22Rv1 (cell line): ENCODE measurements at regions not wholly inside any gene's neighbourhood (a gene's known extent, or its start where the extent isn't known, plus 50 kb on each side); places are given as distances from the start of the nearest gene placed in this dataset.

Source experiments
- ZFX ChIP-seq: fragments of 450-650 bp; IDR thresholded peaks from 2 replicates; pipeline ENCODE4 v1.6.1; 2017; ENCODE audit warnings: antibody characterized with exemption, borderline replicate concordance
- TF ChIP-seq, protein P1 (sequence below): fragments of 450-650 bp; IDR thresholded peaks from 2 replicates; pipeline ENCODE4 v1.5.1; 2017; ENCODE audit warnings: mild to moderate bottlenecking

GRCh38 chr1:36536727-36537126 is 54.0 kb upstream of the CSF3R start:
- TF ChIP-seq, protein P1, sequence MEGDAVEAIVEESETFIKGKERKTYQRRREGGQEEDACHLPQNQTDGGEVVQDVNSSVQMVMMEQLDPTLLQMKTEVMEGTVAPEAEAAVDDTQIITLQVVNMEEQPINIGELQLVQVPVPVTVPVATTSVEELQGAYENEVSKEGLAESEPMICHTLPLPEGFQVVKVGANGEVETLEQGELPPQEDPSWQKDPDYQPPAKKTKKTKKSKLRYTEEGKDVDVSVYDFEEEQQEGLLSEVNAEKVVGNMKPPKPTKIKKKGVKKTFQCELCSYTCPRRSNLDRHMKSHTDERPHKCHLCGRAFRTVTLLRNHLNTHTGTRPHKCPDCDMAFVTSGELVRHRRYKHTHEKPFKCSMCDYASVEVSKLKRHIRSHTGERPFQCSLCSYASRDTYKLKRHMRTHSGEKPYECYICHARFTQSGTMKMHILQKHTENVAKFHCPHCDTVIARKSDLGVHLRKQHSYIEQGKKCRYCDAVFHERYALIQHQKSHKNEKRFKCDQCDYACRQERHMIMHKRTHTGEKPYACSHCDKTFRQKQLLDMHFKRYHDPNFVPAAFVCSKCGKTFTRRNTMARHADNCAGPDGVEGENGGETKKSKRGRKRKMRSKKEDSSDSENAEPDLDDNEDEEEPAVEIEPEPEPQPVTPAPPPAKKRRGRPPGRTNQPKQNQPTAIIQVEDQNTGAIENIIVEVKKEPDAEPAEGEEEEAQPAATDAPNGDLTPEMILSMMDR = no peak
- TF ChIP-seq ZFX = no peak
